Fibroblast of lung (primary cell): ENCODE measurements at regions not wholly inside any gene's neighbourhood (a gene's known extent, or its start where the extent isn't known, plus 50 kb on each side); places are given as distances from the start of the nearest gene placed in this dataset.

Experiments used
- EZH2 ChIP-seq: IDR thresholded peaks from 2 replicates; pipeline ENCODE4 v1.5.1; 2012; ENCODE audit warnings: low read length, control low read depth, mild to moderate bottlenecking; ENCODE audit errors: missing control alignments
- TF ChIP-seq, protein P1 (sequence below), 2 donors: IDR thresholded peaks in 1 of 2; conservative IDR thresholded peaks in 1 of 2; 1 replicate in 1 of 2; 2 replicates in 1 of 2; pipeline ENCODE4 v1.5.1; 2011 to 2012; ENCODE audit warnings: low read length in 2 of 2, control low read depth in 1 of 2, inconsistent platforms in 1 of 2, low read depth in 1 of 2, mild to moderate bottlenecking in 1 of 2

DNA sequence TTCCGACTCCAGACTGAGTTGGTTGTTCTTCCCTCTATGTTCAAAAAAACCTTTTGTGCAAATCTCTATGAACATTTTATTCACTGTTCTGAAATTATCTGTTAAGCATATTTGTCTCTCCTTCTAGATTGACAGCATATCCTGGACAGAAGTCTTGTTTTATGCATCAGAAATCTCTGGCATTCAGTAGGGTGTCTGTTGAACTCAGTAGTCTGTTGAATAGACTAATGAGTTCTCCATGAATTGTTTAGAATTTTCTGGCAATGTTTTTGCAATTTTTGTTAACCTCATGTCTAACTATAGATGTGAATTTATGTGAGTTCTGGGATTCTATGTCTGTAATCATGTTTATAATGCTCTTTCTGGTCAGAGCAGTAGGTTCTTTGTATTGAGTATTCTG, 222.5 kb upstream of the KCNMB2 start:
- TF ChIP-seq, protein P1, sequence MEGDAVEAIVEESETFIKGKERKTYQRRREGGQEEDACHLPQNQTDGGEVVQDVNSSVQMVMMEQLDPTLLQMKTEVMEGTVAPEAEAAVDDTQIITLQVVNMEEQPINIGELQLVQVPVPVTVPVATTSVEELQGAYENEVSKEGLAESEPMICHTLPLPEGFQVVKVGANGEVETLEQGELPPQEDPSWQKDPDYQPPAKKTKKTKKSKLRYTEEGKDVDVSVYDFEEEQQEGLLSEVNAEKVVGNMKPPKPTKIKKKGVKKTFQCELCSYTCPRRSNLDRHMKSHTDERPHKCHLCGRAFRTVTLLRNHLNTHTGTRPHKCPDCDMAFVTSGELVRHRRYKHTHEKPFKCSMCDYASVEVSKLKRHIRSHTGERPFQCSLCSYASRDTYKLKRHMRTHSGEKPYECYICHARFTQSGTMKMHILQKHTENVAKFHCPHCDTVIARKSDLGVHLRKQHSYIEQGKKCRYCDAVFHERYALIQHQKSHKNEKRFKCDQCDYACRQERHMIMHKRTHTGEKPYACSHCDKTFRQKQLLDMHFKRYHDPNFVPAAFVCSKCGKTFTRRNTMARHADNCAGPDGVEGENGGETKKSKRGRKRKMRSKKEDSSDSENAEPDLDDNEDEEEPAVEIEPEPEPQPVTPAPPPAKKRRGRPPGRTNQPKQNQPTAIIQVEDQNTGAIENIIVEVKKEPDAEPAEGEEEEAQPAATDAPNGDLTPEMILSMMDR (conservative IDR thresholded peaks at IDR 0.05 in 1 of 2, IDR thresholded peaks at IDR 0.05 in 1 of 2; ENCODE audit: low read depth in 1 of 2, low read length in 2 of 2), result no peak
- TF ChIP-seq EZH2, result no peak
